OCI-LY7 (cell line): ENCODE measurements at regions not wholly inside any gene's neighbourhood (a gene's known extent, or its start where the extent isn't known, plus 50 kb on each side); places are given as distances from the start of the nearest gene placed in this dataset.
"Not testable (repeated sequence)": the region's sequence is repeated elsewhere in the genome, so short reads cannot be mapped to it uniquely, and the experiment has no call there.

Source experiments
- BruUV-seq: library from RNA; stranded (reverse); fragments of 400-500 nt; replicated peaks from 2 replicates; lab custom pipeline; 2021; lab: Mats Ljungman, UMichigan
- CTCF ChIA-PET: fragments of 300-600 bp; sonication (Branson Sonifier 250); formaldehyde crosslinking; loops from one replicate; lab custom pipeline; 2022; ENCODE audit warnings: antibody characterized with exemption; ENCODE audit not compliant: unreplicated experiment; lab: Charles Lee
- POLR2A ChIA-PET: fragments of 300-600 bp; sonication (Branson Sonifier 250); formaldehyde crosslinking; loops from one replicate; lab custom pipeline; 2022; ENCODE audit warnings: antibody characterized with exemption; lab: Charles Lee
- DNase-seq: peaks from one replicate; pipeline ENCODE4 v3.0.0-alpha.2; 2015; ENCODE audit warnings: low spot score
- H2AFZ ChIP-seq: fragments of 200-600 bp; sonication (generic), shearing (Covaris generic); 2 replicates; pipeline ENCODE4 v1.6.1; 2014; ENCODE audit warnings: mild to moderate bottlenecking, antibody characterized with exemption, low read length, moderate library complexity
- H3K27ac ChIP-seq: fragments of 200-600 bp; sonication (generic); 2 replicates; pipeline ENCODE4 v1.5.1; 2014; ENCODE audit warnings: mixed run types, low read depth, mild to moderate bottlenecking, moderate library complexity, low read length, inconsistent platforms; ENCODE audit not compliant: poor library complexity, severe bottlenecking
- H3K36me3 ChIP-seq: fragments of 200-600 bp; sonication (generic); 2 replicates; pipeline ENCODE4 v1.6.1; 2014; ENCODE audit warnings: mild to moderate bottlenecking, antibody characterized with exemption, low read length, moderate library complexity, mixed read lengths; ENCODE audit not compliant: insufficient read depth
- H3K4me1 ChIP-seq: fragments of 200-600 bp; sonication (generic); 2 replicates; pipeline ENCODE4 v1.5.1; 2014; ENCODE audit warnings: mild to moderate bottlenecking, low read length; ENCODE audit not compliant: insufficient read depth, poor library complexity, severe bottlenecking
- H3K4me2 ChIP-seq: fragments of 200-600 bp; sonication (generic); 2 replicates; pipeline ENCODE4 v1.6.1; 2014; ENCODE audit warnings: mild to moderate bottlenecking, low read length
- H3K4me3 ChIP-seq: fragments of 200-600 bp; sonication (generic); 2 replicates; pipeline ENCODE4 v1.5.1; 2014; ENCODE audit warnings: mild to moderate bottlenecking, low read depth, low read length; ENCODE audit not compliant: poor library complexity, severe bottlenecking
- H3K79me2 ChIP-seq: fragments of 200-600 bp; sonication (generic); 2 replicates; pipeline ENCODE4 v1.6.1; 2016; ENCODE audit warnings: low read depth, mild to moderate bottlenecking, low read length, moderate library complexity, mixed read lengths; ENCODE audit not compliant: insufficient read depth
- H3K9me2 ChIP-seq: fragments of 200-600 bp; sonication (generic); 2 replicates; pipeline ENCODE4 v1.6.1; 2016; ENCODE audit warnings: mild to moderate bottlenecking, low read length, mixed read lengths; ENCODE audit not compliant: insufficient read depth
- H3K9me3 ChIP-seq: fragments of 200-600 bp; sonication (generic); 2 replicates; pipeline ENCODE4 v1.6.1; 2014; ENCODE audit warnings: mild to moderate bottlenecking, mixed run types, low read length, mixed read lengths
- H4K20me1 ChIP-seq: fragments of 200-600 bp; sonication (generic); 2 replicates; pipeline ENCODE4 v1.6.1; 2014; ENCODE audit warnings: mild to moderate bottlenecking, antibody characterized with exemption, low read length, moderate library complexity, mixed read lengths; ENCODE audit not compliant: insufficient read depth
- EZH2phosphoT487 ChIP-seq: fragments of 200-600 bp; sonication (generic); IDR thresholded peaks from 2 replicates; pipeline ENCODE4 v1.6.1; 2018; ENCODE audit warnings: low read depth, borderline replicate concordance, mild to moderate bottlenecking, mixed run types, antibody characterized with exemption, low read length, moderate library complexity, mixed read lengths
- intact Hi-C: fragments of 100-400 bp; cut with micrococcal nuclease; formaldehyde crosslinking; loops from one replicate; pipeline ENCODE4 v1.10.0; 2022; ENCODE audit not compliant: unreplicated experiment
- TF ChIP-seq, protein P1 (sequence below): fragments of 200-600 bp; sonication (generic); conservative IDR thresholded peaks from 2 replicates; pipeline ENCODE4 v1.5.1; 2014; ENCODE audit warnings: mild to moderate bottlenecking, antibody characterized with exemption, low read length, moderate library complexity, mixed read lengths

DNA sequence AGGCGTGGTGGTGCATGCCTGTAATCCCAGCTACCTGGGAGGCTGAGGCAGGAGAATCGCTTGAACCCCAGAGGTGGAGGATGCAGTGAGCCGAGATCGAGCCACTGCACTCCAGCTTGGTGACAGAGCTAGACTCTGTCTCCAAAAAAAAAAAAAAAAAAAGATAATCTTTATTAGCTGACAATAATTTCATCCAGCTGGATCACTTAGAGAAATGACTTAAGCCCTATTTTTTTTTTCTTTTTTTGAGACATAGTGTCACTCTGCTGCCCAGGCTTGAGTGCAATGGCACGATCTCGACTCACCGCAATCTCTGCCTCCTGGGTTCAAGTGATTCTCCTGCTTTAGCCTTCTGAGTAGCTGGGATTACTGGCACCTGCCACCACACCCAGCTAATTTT lies 51.6 kb upstream of the MAP4K4 start:
- CTCF ChIA-PET, DNase-seq, intact Hi-C loops, H3K4me1 ChIP-seq, BruUV-seq, H3K4me2 ChIP-seq, H3K9me3 ChIP-seq, H3K79me2 ChIP-seq, H2AFZ ChIP-seq, H3K9me2 ChIP-seq, H3K36me3 ChIP-seq, H4K20me1 ChIP-seq, H3K27ac ChIP-seq, H3K4me3 ChIP-seq: not testable (repeated sequence)
- POLR2A ChIA-PET: interaction anchor here (0.6 to 0.7 kb wide), 3 partner anchors 32 to 1105 kb away, joined by 3 to 6 read pairs (median 5); no protein-coding TSS in a partner anchor

DNA sequence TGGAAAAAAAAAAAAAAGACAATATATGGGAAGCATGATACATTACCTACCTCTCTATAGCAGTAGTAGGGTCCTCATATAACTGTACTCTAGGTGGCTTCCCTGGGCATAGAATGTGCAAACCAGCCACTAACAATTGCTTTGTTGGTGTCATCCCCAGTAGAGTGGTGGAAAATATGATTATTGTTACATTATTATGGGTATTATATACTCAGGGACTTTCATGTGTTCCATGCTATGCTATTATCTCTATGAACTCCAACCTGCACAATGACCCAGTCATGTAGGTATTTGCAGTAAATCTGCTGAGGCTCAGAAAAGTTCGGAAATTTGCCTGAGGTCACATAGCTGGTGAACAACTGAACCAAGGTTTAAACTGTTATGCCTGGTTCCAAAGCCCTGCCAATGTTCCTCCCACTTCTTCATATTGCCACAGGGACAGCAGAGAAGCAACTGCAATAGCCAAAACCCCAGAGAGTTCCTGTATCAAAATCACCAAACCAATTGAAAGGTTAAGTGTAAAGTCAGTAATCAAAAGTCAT lies 52.6 kb upstream of the MAP4K4 start:
- ChIA-PET POLR2A (no interaction called here), CTCF (no interaction called here)
- H2AFZ ChIP-seq: no peak overlapping the region
- H3K4me1 ChIP-seq: no peaks in the 10 kb centered on the region
- H3K9me3 ChIP-seq: no peaks in the 10 kb centered on the region
- TF ChIP-seq, protein P1, sequence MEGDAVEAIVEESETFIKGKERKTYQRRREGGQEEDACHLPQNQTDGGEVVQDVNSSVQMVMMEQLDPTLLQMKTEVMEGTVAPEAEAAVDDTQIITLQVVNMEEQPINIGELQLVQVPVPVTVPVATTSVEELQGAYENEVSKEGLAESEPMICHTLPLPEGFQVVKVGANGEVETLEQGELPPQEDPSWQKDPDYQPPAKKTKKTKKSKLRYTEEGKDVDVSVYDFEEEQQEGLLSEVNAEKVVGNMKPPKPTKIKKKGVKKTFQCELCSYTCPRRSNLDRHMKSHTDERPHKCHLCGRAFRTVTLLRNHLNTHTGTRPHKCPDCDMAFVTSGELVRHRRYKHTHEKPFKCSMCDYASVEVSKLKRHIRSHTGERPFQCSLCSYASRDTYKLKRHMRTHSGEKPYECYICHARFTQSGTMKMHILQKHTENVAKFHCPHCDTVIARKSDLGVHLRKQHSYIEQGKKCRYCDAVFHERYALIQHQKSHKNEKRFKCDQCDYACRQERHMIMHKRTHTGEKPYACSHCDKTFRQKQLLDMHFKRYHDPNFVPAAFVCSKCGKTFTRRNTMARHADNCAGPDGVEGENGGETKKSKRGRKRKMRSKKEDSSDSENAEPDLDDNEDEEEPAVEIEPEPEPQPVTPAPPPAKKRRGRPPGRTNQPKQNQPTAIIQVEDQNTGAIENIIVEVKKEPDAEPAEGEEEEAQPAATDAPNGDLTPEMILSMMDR: no peak
- no peak for TF ChIP-seq EZH2phosphoT487
- no peaks in the 10 kb centered on the region for H3K9me2 ChIP-seq
- no peaks in the 10 kb centered on the region for H4K20me1 ChIP-seq
- BruUV-seq: no TSS peak
- no peaks in the 10 kb centered on the region for H3K79me2 ChIP-seq
- intact Hi-C loops: no loop called here
- no peak for DNase-seq
- H3K27ac ChIP-seq: no peak overlapping the region
- no peak overlapping the region for H3K4me2 ChIP-seq
- no peak overlapping the region for H3K4me3 ChIP-seq
- H3K36me3 ChIP-seq: no peaks in the 10 kb centered on the region

DNA sequence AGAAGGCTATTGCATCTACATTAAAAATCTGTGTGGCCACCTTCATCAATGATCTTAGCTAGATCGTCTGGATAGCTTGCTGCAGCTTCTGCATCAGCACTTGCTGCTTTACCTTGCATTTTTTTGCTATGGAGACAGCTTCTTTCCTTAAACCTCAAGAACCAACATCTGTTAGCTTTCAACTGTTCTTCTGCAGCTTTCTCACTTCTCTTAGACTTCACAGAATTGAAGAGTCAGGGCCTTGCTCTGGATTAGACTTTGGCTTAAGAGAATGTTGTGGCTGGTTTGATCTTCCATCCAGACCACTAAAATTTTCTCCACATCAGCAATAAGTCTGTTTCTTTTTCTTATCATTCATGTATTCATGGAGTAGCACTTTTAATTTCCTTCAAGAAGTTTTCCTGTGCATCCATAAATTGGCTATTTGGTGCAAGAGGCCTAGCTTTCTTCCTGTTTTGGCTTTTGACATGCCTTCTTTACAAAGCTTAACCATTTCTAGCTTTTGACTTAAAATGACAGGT lies 54.4 kb upstream of the MAP4K4 start:
- intact Hi-C loops: no loop called here
- no peaks in the 10 kb centered on the region for H3K9me2 ChIP-seq
- H3K4me2 ChIP-seq: no peak overlapping the region
- H4K20me1 ChIP-seq: no peaks in the 10 kb centered on the region
- no TSS peak for BruUV-seq
- ChIA-PET CTCF (no interaction called here), POLR2A (interaction anchor here (0.6 to 0.7 kb wide), 2 partner anchors 103 to 545 kb away, joined by 3 to 4 read pairs; no protein-coding TSS in a partner anchor)
- no peak for DNase-seq
- H3K79me2 ChIP-seq: no peaks in the 10 kb centered on the region
- TF ChIP-seq EZH2phosphoT487: no peak
- TF ChIP-seq, protein P1: no peak
- no peaks in the 10 kb centered on the region for H3K36me3 ChIP-seq
- no peaks in the 10 kb centered on the region for H3K9me3 ChIP-seq
- no peaks in the 10 kb centered on the region for H3K4me1 ChIP-seq
- H3K27ac ChIP-seq: no peak overlapping the region
- no peak overlapping the region for H2AFZ ChIP-seq
- H3K4me3 ChIP-seq: no peak overlapping the region
